BE2C (cell line): ENCODE measurements at regions not wholly inside any gene's neighbourhood (a gene's known extent, or its start where the extent isn't known, plus 50 kb on each side); places are given as distances from the start of the nearest gene placed in this dataset.

Experiments
- DNase-seq: peaks from one replicate; pipeline ENCODE4 v3.0.0-alpha.2; 2020
- H3K27me3 ChIP-seq: fragments of 250-450 bp; sonication (Bioruptor Pico); 2 replicates; pipeline ENCODE4 v1.5.1; 2020; ENCODE audit warnings: mild to moderate bottlenecking
- H3K36me3 ChIP-seq: fragments of 250-450 bp; sonication (Bioruptor Pico); 2 replicates; pipeline ENCODE4 v1.5.1; 2020; ENCODE audit warnings: mild to moderate bottlenecking
- H3K4me1 ChIP-seq: fragments of 250-450 bp; sonication (Bioruptor Pico); 2 replicates; pipeline ENCODE4 v1.5.1; 2020
- H3K4me3 ChIP-seq: 2 replicates; pipeline ENCODE4 v1.5.1; 2011; ENCODE audit warnings: low read depth, low read length
- H3K9me3 ChIP-seq: fragments of 250-450 bp; sonication (Bioruptor Pico); 2 replicates; pipeline ENCODE4 v1.5.1; 2020
- CTCF ChIP-seq: IDR thresholded peaks from 2 replicates; pipeline ENCODE4 v1.5.1; 2012; ENCODE audit warnings: mild to moderate bottlenecking, low read depth, low read length

GRCh38 chrX:42129022-42129940 lies 205.9 kb upstream of the CASK start:
- TF ChIP-seq CTCF: no peak
- H3K4me1 ChIP-seq: no peaks in the 10 kb centered on the region
- H3K27me3 ChIP-seq: no peaks in the 10 kb centered on the region
- H3K9me3 ChIP-seq: no peaks in the 10 kb centered on the region
- no peak overlapping the region for H3K4me3 ChIP-seq
- DNase-seq: no peak
- no peaks in the 10 kb centered on the region for H3K36me3 ChIP-seq

- Histone ChIP-seq H3K27me3 (no peaks in the 10 kb centered on the region), H3K4me3 (no peak overlapping the region), H3K9me3 (no peaks in the 10 kb centered on the region), H3K36me3 (no peaks in the 10 kb centered on the region), H3K4me1 (no peaks in the 10 kb centered on the region)
- TF ChIP-seq CTCF: no peak
- DNase-seq: no peak
Measured at GRCh38 chrX:42128587-42128986, 205.2 kb upstream of the CASK start.

- no peaks in the 10 kb centered on the region for H3K27me3 ChIP-seq
- H3K36me3 ChIP-seq: no peaks in the 10 kb centered on the region
- DNase-seq: no peak
- no peak overlapping the region for H3K4me3 ChIP-seq
- TF ChIP-seq CTCF: no peak
- no peaks in the 10 kb centered on the region for H3K4me1 ChIP-seq
- H3K9me3 ChIP-seq: no peaks in the 10 kb centered on the region
Measured at GRCh38 chrX:42128020-42128419, 204.7 kb upstream of the CASK start.

GRCh38 chrX:42127563-42127962 lies 204.2 kb upstream of the CASK start:
- no peak for TF ChIP-seq CTCF
- Histone ChIP-seq H3K9me3 (no peaks in the 10 kb centered on the region), H3K4me1 (no peaks in the 10 kb centered on the region)

GRCh38 chrX:42123369-42123768 lies 200.0 kb upstream of the CASK start:
- H3K27me3 ChIP-seq: no peaks in the 10 kb centered on the region
- no peak for TF ChIP-seq CTCF
- DNase-seq: no peak
- H3K4me3 ChIP-seq: no peak overlapping the region
- no peaks in the 10 kb centered on the region for H3K4me1 ChIP-seq
- no peaks in the 10 kb centered on the region for H3K36me3 ChIP-seq
- no peaks in the 10 kb centered on the region for H3K9me3 ChIP-seq

More at GRCh38 chrX:42127563-42127962, 204.2 kb upstream of the CASK start:
- Histone ChIP-seq H3K4me3 (no peak overlapping the region), H3K36me3 (no peaks in the 10 kb centered on the region), H3K27me3 (no peaks in the 10 kb centered on the region)
- no peak for DNase-seq

GRCh38 chrX:42119076-42119475 lies 195.7 kb upstream of the CASK start:
- Histone ChIP-seq H3K9me3 (no peaks in the 10 kb centered on the region), H3K4me1 (no peaks in the 10 kb centered on the region), H3K4me3 (no peak overlapping the region), H3K36me3 (no peaks in the 10 kb centered on the region), H3K27me3 (no peaks in the 10 kb centered on the region)
- no peak for DNase-seq
- TF ChIP-seq CTCF: no peak
